B cell (primary cell): ENCODE measurements at regions not wholly inside any gene's neighbourhood (a gene's known extent, or its start where the extent isn't known, plus 50 kb on each side); places are given as distances from the start of the nearest gene placed in this dataset.

Experiments used
- ATAC-seq: fragments of 200-7000 bp; cut with Tn5 transposase; one replicate; pipeline ENCODE4 v1.10.0; 2021; ENCODE audit warnings: low read depth, mild to moderate bottlenecking, moderate number of reproducible peaks, moderate library complexity
- CTCF ChIA-PET: fragments of 350-600 bp; sonication (Branson Sonifier 250); formaldehyde crosslinking; loops from one replicate; lab custom pipeline; 2021; ENCODE audit warnings: antibody characterized with exemption, inconsistent platforms; lab: Charles Lee
- POLR2A ChIA-PET: fragments of 350-600 bp; sonication (Branson Sonifier 250); formaldehyde crosslinking; loops from one replicate; lab custom pipeline; 2021; ENCODE audit warnings: antibody characterized with exemption; lab: Charles Lee
- DNase-seq: peaks from one replicate; pipeline ENCODE4 v3.0.0; 2013
- H2AFZ ChIP-seq: 2 replicates; pipeline ENCODE4 v1.6.1; 2012; ENCODE audit warnings: mild to moderate bottlenecking, low read depth, low read length; ENCODE audit not compliant: insufficient read depth, poor library complexity, severe bottlenecking
- H3K27ac ChIP-seq, 2 donors: 1 replicate in 1 of 2; 2 replicates in 1 of 2; pipeline ENCODE4 v1.5.1; 2012 to 2013; ENCODE audit warnings: low read length in 2 of 2, mild to moderate bottlenecking in 2 of 2, moderate library complexity in 1 of 2
- H3K27me3 ChIP-seq, 4 experiments: fragments of 200-600 bp in 1 of 4; sonication (generic) in 1 of 4; replicated peaks in 1 of 4; 1 replicate in 2 of 4; 2 replicates in 2 of 4; pipeline versions ENCODE4 v1.6.1 to v1.7.0; 2013 to 2016; ENCODE audit warnings: low read length in 3 of 4, mild to moderate bottlenecking in 2 of 4, mixed read lengths in 1 of 4, moderate library complexity in 1 of 4; ENCODE audit not compliant: insufficient read depth in 4 of 4, control insufficient read depth in 3 of 4; ENCODE audit errors: control extremely low read depth in 1 of 4
- H3K36me3 ChIP-seq, 2 experiments: replicated peaks in 1 of 2; 1 replicate in 1 of 2; 2 replicates in 1 of 2; pipeline versions ENCODE4 v1.6.1 to v1.7.1; 2013; ENCODE audit warnings: low read length in 1 of 2; ENCODE audit not compliant: insufficient read depth in 2 of 2, control insufficient read depth in 1 of 2; ENCODE audit errors: control extremely low read depth in 1 of 2, extremely low read depth in 1 of 2
- H3K4me1 ChIP-seq, 2 donors: fragments of 200-600 bp in 1 of 2; sonication (generic) in 1 of 2; 1 replicate in 1 of 2; 2 replicates in 1 of 2; pipeline versions ENCODE4 v1.5.1 to v1.6.1; 2013 to 2017; ENCODE audit warnings: low read length in 2 of 2; ENCODE audit not compliant: control insufficient read depth in 2 of 2, insufficient read depth in 2 of 2
- H3K4me2 ChIP-seq: replicated peaks from 2 replicates; pipeline ENCODE3; 2012; ENCODE audit warnings: mild to moderate bottlenecking, low read depth, low read length; ENCODE audit not compliant: poor library complexity, severe bottlenecking
- H3K4me3 ChIP-seq, 5 experiments: fragments of 200-600 bp in 1 of 5; sonication (generic) in 1 of 5; 1 replicate in 3 of 5; 2 replicates in 2 of 5; pipeline versions ENCODE4 v1.5.1 to v1.7.0; 2011 to 2016; ENCODE audit warnings: low read length in 4 of 5, mild to moderate bottlenecking in 4 of 5, low read depth in 2 of 5, control low read depth in 1 of 5, moderate library complexity in 1 of 5; ENCODE audit not compliant: insufficient read depth in 1 of 5; ENCODE audit errors: control extremely low read depth in 1 of 5, extremely low read depth in 1 of 5
- H3K79me2 ChIP-seq: fragments of 200-600 bp; sonication (generic); one replicate; pipeline ENCODE4 v1.6.0; 2016; ENCODE audit warnings: low read length; ENCODE audit not compliant: control insufficient read depth, insufficient read depth
- H3K9ac ChIP-seq: fragments of 200-600 bp; sonication (generic); 2 replicates; pipeline ENCODE4 v1.6.1; 2017; ENCODE audit warnings: mild to moderate bottlenecking, low read length, moderate library complexity
- H3K9me3 ChIP-seq, 3 donors: one replicate each; pipeline versions ENCODE4 v1.6.1 to v1.7.1; 2013; ENCODE audit warnings: low read length in 2 of 3; ENCODE audit not compliant: control insufficient read depth in 2 of 3, insufficient read depth in 1 of 3; ENCODE audit errors: control extremely low read depth in 1 of 3
- H4K20me1 ChIP-seq: 2 replicates; pipeline ENCODE4 v1.6.0; 2012; ENCODE audit warnings: mild to moderate bottlenecking, low read length; ENCODE audit not compliant: insufficient read depth, control insufficient read depth, poor library complexity, severe bottlenecking
- H3K27ac Mint-ChIP-seq: one replicate; pipeline ENCODE4 v1.8.0; 2021; ENCODE audit warnings: mixed read lengths
- H3K27me3 Mint-ChIP-seq: one replicate; pipeline ENCODE4 v1.8.0; 2021; ENCODE audit warnings: mixed read lengths
- H3K4me1 Mint-ChIP-seq: one replicate; pipeline ENCODE4 v1.8.0; 2021; ENCODE audit warnings: mixed read lengths
- H3K4me3 Mint-ChIP-seq: one replicate; pipeline ENCODE4 v1.8.0; 2021; ENCODE audit warnings: mixed read lengths
- H3K9me3 Mint-ChIP-seq: one replicate; pipeline ENCODE4 v1.8.0; 2022; ENCODE audit warnings: mixed read lengths; ENCODE audit not compliant: insufficient read depth
- CTCF ChIP-seq: fragments of 200-600 bp; IDR thresholded peaks from one replicate; pipeline ENCODE4 v1.8.0; 2022; ENCODE audit warnings: antibody characterized with exemption, mild to moderate bottlenecking
- EZH2 ChIP-seq: IDR thresholded peaks from 2 replicates; pipeline ENCODE4 v1.6.1; 2012; ENCODE audit warnings: borderline replicate concordance, low read depth, mild to moderate bottlenecking, moderate library complexity, low read length; ENCODE audit not compliant: insufficient read depth, poor library complexity, severe bottlenecking
- WGBS: methylation state at CpG from one replicate; pipeline ENCODE4 v1.1.5; 2013; ENCODE audit warnings: missing lambda C conversion rate; ENCODE audit not compliant: insufficient coverage; 5-methylcytosine and 5-hydroxymethylcytosine counted together
- intact Hi-C: fragments of 100-400 bp; cut with micrococcal nuclease; formaldehyde crosslinking; loops from one replicate; pipeline ENCODE4 v1.10.0; 2022

- CTCF ChIA-PET: no interaction called here
- DNase-seq: no peak
- Histone ChIP-seq H3K9ac (no peak overlapping the region), H3K4me3 (no peak overlapping the region), H3K4me2 (no peak overlapping the region), H3K4me1 (no peaks in the 10 kb centered on the region), H3K27ac (no peak overlapping the region), H3K27me3 (no peaks in the 10 kb centered on the region), H3K79me2 (no peaks in the 10 kb centered on the region), H4K20me1 (no peaks in the 10 kb centered on the region), H3K9me3 (no peaks in the 10 kb centered on the region), H2AFZ (no peak overlapping the region), H3K36me3 (no peaks in the 10 kb centered on the region)
- Mint-ChIP-seq H3K27ac (no peak overlapping the region), H3K9me3 (peaks cover 5% of the 10 kb centered on the region), H3K4me3 (no peak overlapping the region), H3K4me1 (no peaks in the 10 kb centered on the region), H3K27me3 (no peaks in the 10 kb centered on the region)
- POLR2A ChIA-PET: no interaction called here
- TF ChIP-seq CTCF (no peak), EZH2 (no peak)
- intact Hi-C loops: no loop called here
- ATAC-seq: no peak
- WGBS: no CpG with 5 or more reads among the region's 2 CpGs
These were observed 384.2 kb upstream of the ZNF462 start for GRCh38 chr9:106478727-106479126.

GRCh38 chr9:106479679-106480078 lies 383.3 kb upstream of the ZNF462 start:
- Histone ChIP-seq H3K4me1 (no peaks in the 10 kb centered on the region), H3K36me3 (no peaks in the 10 kb centered on the region), H2AFZ (no peak overlapping the region), H3K4me2 (no peak overlapping the region), H3K79me2 (no peaks in the 10 kb centered on the region), H3K27ac (no peak overlapping the region), H3K9ac (no peak overlapping the region), H3K4me3 (no peak overlapping the region), H3K27me3 (no peaks in the 10 kb centered on the region), H3K9me3 (no peaks in the 10 kb centered on the region), H4K20me1 (no peaks in the 10 kb centered on the region)
- ChIA-PET CTCF (no interaction called here), POLR2A (no interaction called here)
- no peak overlapping the region for H3K4me3 Mint-ChIP-seq
- no peaks in the 10 kb centered on the region for H3K4me1 Mint-ChIP-seq
- TF ChIP-seq EZH2 (no peak), CTCF (no peak)
- no peaks in the 10 kb centered on the region for H3K27me3 Mint-ChIP-seq
- no peaks in the 10 kb centered on the region for H3K9me3 Mint-ChIP-seq
- intact Hi-C loops: no loop called here
- H3K27ac Mint-ChIP-seq: no peak overlapping the region
- no peak for ATAC-seq
- DNase-seq: no peak
- 87% methylated on average over 3 of the region's 5 CpGs for WGBS
